ENCODE measurements at regions not wholly inside any gene's neighbourhood (a gene's known extent, or its start where the extent isn't known, plus 50 kb on each side); places are given as distances from the start of the nearest gene placed in this dataset.

GRCh38 chr12:89087876-89088275 is 264.4 kb downstream of the DUSP6 start:
- DNase-seq = no peak

GRCh38 chr12:89087149-89087825 is 265.0 kb downstream of the DUSP6 start:
- peak; percentile 18 for DNase-seq

DNA sequence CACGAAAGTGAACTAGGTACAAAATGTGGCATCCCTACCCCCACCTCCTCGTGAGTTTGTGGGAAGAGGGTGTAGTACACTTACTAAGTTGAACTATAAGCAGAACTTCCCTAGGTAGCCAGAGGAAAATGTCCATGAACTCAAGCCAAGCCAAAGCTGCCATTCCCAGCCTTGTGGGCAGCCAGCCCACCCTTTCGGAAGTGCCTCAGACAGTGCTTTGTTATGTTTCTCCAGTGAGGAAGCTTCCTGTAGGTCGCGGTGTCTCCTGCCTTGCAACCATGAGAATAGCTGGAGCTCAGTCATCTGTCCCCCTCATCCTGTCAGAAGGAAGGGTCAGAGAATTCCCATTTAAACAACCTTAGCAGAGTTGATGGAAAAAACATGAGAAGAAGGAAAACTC is 266.9 kb downstream of the DUSP6 start:
- DNase-seq = no peak

- DNase-seq = no peak
Observed at GRCh38 chr12:89084751-89085150, 267.6 kb downstream of the DUSP6 start.

GRCh38 chr12:89083491-89083890 is 268.8 kb downstream of the DUSP6 start:
- no peak for DNase-seq

GRCh38 chr12:89082370-89082753 is 269.9 kb downstream of the DUSP6 start:
- no peak for DNase-seq

DNA sequence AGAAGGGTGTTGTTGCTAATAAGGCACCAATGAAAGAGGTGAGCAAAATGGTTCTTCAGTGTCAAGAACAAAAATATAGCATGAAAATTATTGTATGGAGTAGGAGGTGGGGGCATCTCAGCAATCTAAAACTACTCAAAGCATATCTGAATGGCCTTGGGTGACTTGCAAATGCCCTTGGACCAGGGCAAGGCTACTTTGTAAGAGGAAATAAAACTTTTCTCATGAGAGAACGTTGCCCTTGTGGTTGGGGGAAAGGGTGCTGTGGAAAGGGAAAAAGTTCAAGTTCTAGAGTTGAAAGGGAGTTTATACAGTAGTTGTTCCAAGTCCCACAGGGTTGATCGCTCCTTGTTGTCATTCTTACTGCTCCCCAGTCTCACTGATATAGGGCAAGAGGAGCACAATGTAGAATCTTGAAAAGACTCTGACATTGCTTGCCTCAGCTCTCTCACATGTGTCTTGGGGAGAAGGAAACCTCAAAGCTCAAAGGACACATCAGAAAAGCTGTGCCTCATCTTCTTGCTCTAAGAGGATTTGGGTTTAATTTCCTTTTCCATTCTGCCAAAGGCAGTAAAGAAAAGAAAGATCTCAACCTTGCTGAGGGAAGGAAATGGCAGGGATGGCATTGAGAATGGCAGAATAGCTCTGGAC is 270.5 kb downstream of the DUSP6 start:
- DNase-seq = no peak

DNA sequence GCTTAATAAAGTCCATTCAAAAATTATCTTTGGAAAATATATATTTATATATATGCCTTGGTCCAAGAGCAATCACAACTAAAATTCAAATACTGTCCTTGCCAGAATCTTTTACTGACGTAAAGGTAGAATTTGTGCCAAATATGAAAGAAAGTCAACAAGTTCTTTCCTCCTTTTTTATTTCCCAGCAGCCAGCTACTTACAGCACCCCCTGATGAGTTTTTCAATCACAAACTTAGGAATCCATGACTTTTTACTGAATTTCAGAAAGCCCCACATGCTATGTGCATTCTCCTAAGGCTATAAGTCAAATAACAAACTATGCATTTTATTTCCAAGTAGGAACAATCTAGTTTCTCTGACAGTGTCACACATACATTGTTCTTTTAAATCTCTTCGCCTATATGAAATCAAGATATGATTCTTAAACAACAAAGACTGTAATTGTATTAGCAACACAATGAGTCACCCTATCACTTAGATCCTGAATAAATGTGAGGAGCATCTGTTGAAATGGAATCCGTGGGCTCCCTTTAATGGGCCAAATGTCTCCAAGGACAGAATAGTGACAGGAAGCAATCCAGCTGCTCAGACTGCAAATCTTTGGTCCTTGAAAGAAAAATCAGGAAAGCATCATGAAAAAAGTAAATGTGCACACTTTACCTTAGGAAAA is 271.4 kb downstream of the DUSP6 start:
- no peak for DNase-seq

- peak; percentile 63 for DNase-seq
Observed at GRCh38 chr12:89075880-89076540, 276.3 kb downstream of the DUSP6 start.

DNA sequence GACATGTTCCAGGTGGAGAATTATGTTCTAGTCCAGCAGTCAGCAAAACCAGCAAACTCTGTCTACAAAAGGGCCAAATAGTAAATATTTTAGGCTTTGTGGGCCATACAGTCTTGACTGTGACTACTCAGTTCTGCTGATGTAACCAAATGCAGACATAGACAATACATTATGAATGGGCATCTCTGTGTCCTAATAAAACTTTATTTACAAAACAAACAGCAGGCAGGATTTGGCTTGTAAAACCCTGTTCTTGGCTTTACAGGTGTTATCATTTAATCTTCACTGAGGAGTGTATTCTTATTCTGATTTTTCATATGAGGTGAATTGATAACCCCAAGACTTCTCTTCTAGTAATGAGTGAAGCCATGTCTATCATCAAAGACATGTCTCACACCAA is 278.6 kb downstream of the DUSP6 start:
- no peak for DNase-seq

GRCh38 chr12:89073027-89073398 is 279.3 kb downstream of the DUSP6 start:
- DNase-seq = no peak

DNA sequence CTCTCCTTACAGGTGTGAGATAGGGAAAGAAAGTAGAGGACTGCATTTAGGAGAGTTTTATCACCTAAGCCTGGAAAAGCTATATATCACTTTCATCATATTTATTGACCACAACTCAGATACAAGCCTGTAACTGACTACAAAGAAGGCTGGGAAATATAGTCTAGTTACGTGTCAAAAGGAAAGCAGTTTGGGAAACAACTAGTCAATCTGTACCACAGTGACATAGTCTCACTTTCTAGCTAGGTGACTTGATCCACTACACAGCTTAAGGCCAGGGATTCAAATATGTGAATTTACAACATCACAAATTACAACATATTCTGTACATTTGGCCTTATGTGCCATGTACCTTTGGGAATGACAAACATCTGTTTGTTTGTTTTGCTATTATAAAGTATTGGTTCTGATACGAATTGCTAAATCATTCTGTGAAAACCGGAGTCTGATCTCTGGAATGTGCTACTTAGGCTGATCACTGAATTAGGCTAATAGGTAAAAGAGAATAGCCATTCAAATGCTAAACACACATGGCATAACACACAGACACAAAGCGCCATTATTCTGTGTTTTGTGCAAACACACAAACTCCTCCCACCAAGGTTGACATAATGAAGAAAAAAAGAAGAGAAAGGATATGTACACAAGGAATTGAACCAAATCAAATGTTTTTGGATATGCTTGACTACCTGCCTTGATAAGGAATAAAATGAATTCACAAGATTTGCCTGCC is 279.8 kb downstream of the DUSP6 start:
- peak; percentile 70 for DNase-seq

DNA sequence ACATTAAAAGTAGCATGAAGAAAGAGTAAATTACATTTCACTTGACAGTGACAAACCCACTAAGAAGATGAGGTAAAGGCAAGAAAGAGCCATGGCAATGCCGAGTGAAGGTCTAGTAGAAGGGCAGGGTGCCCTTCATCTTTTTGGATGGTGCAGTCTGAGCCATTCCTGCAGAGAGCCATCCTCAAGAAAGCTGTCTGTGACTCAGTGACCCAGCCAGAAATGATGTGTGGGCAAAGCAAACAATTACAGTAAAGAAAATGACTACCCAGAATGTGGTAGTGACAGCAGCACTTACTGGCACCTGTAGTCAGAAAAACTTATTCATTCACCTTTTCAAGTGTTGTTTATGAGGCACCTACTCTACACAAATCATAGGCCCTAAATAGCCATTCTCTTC is 281.7 kb downstream of the DUSP6 start:
- no peak for DNase-seq

- DNase-seq = no peak
Observed at GRCh38 chr12:89069431-89069830, 282.9 kb downstream of the DUSP6 start.

DNA sequence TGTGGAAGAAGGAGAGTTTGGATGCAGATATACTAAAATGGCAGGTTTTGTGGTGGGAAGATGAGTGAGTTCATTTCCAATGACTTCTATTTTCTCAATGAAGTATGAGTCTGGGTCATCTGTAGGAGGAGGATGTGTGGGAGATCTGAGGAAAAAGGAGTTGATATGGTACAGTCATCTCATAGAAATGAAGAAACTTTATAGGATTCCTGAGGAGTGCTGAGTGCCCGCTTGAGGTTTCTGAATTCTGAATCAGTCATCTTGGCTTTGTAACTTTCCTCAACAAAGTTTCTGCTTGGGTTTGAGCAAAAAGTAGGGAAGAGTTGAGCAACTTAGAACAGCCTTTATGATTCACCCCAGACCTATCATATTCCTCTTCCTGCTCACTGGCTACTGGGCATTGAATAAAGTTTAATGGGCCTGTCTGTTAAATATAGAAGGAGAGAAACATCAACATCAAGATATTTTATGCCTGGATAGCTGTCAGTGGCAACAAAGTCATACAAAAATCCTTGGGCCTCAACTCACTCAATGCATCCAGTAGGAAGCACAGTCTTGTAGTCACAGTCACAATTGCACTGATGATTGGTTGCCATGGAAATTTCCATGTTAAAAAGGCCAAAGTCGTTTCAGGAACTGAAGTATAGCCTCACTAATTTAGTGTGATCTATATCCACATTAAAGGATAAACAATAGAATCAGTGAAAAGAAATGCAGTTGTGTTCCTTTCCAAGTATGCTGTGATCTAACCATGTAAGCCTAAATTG is 284.7 kb downstream of the DUSP6 start:
- DNase-seq = no peak

DNA sequence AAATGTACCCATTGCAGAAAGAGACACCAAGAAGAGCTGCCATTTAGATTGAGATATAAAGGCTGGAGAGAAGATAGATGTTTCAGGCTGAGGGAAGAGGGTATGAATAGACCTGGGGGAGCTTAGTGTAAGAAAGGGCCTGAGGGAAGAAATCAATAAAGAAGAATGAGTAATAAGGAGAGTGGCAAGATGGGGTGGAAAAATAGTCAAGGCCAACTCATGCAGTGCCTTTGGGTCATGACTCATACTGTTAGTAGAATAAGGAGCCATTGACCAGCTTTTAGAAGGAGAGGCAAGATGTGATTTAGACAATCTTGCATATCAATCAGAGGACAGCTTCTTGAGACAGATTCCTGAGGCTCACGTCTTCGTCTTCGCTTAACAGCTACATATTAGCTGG is 287.5 kb downstream of the DUSP6 start:
- DNase-seq = no peak

DNA sequence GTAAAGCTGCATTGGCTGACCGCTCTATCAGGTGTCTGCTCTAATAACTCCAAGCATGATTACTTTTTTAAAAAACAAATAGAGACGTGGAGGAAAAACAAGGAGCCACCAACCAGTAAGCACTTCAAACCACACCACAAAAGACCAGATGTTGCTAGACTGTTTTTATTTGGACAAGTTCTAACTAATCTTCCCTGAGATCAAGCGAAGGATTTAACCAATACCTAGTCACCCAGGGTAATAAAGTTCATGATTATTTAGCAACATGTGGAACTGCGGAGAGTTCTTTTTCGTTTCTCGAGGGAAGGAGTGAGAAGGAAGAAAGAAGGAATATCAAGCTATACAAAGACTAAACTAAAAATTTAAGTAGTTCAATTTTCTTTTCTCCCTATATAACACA is 288.1 kb downstream of the DUSP6 start:
- DNase-seq = no peak

DNA sequence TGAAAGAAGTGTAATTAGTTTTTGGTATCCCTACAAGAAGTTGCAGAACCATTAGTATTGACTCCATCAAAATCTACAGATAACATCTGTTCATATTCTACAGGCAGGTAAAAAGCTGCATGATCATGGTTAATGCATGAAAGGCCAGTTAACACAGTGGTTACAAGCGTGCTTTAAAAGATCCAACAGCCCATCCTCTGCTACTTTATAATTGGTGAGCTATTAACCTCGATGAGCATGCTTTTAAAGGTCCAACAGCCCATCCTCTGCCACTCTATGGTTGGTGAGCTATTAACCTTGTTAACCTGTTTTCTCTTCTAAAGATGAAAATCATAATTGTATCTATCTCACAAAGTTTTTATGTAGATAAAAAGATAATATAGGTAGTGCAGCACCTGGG is 289.3 kb downstream of the DUSP6 start:
- DNase-seq = no peak

- peak; percentile 90 for DNase-seq
Observed at GRCh38 chr12:89059721-89060541, 292.4 kb downstream of the DUSP6 start.

GRCh38 chr12:89059056-89059455 is 293.2 kb downstream of the DUSP6 start:
- no peak for DNase-seq

DNA sequence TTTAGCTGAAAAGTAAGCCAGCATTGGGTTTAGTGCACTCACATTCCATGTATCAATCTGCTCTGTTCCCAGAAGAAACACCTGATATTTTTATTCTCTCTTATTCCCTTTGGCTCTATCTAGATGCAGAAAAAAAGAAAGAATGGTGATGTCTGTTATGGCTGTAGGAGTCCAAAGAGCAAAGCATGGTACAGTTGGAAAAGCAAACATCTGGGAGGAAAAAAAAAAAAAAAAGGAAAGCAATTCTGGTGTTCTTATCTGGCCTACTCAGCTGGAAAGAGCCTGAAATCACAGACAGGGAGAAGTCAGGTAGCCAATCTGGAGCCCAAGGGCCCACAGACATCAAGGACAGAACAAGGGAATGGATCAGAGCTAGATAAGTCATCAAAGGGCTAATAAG is 293.9 kb downstream of the DUSP6 start:
- no peak for DNase-seq

Data from NCI-H69 (cell line).